NCI-H2081 treated with DMSO at 0.1 percent for 48 hours (cell line): ENCODE measurements at regions not wholly inside any gene's neighbourhood (a gene's known extent, or its start where the extent isn't known, plus 50 kb on each side); places are given as distances from the start of the nearest gene placed in this dataset.

ENCODE experiments used
- DNase-seq: peaks from one replicate; lab custom pipeline; 2025; lab: John Stamatoyannopoulos, UW

DNA sequence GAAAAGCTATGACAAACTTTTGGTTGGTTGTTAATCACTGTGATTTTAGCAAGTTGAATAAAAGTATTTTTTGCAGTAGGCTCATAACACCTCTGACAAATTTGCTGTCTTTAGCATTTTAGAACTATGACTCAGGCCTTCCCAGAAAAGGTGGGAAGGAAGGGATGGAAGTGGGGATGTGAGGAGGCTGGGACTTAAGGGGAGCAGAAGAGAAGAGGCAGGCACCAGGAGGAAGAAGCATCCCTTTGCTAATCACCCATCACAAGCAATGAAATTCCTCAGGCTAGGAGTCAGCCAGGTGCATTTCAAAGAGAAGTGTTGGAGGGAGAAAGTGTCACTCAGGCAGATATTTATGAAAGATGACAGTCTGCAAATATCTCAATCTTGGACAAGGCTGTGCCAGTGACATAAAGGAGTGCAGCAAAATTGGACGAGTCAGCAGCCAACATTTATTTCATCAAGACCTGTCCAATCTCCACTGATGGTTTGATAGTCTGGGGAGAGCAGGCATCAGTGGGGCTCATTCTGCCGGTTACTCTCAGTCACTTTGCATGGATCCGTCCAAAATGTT lies 337.3 kb upstream of the ARRDC4 start:
- no peak for DNase-seq

DNA sequence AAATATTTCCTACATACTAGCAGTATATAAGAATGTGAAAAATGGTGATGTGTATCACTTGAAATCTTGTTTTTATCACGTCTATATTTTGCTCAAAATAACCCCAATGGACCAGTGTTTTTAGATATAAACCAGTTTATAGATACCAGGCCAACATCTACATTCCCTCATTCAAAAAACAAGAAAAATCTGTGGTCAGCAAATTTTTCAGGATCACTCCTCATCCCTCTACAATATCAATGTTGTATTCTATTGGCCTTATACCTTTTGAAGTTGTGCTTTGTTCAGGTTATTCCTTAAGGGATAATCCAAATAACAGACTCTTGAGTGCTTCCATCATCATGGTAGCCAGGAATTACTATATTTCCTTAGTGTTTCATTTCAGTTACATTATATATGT lies 332.9 kb upstream of the ARRDC4 start:
- DNase-seq, result no peak

DNA sequence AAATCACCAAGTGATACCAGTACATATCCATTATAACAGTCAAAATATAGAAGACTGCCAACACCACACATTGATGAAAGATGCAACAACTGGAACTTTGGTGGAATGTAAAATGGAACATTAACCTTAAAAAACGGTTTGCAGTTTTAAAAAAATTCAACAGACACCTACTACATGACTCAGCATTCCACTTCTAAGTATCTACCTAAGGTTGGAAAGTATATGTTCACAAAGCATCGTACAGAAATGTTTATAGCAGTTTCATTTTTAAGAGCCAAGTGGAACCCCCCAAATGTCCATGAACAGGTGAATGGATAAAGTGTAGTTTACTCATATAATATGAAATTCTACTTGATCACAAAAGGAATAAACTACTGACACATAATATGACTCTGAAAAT lies 314.7 kb upstream of the ARRDC4 start:
- no peak for DNase-seq

DNA sequence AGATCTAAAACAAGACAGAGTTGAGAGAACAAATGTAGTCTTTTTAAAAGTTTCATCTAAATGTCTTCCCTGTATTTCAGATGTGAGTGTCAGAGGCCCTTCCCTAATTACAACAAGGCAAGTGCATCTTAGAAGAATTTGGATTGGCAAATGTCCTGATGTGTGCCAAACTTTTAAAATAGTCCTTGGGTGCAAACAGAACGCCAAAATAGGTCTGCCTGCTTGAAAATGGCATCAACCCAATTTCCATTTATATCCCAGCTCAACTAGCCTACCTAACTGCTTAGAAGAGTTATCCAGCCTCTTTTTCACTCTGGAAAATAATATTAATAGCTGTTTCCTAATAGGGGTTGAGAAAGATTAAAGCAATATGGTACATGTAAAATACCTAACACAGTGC lies 311.8 kb upstream of the ARRDC4 start:
- DNase-seq, result no peak

DNA sequence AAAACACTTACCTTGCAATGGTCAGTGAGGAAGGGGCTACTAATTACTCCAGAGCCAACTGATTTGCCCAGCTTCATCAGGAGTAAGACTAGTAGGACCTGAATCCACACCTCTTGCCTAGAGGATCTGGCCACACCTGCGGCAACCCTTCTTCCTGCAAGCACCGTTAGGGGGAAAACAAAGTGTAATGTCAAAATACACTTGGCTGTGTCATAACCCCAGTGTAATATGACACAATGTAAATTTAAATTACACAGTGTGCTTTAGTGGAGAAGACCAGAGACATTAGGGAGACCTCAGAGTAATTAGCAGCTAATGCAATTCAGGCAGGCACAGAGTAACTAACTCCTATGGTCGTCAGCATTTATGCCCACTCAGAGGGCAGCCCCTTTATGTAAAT lies 308.5 kb upstream of the ARRDC4 start:
- DNase-seq, result peak; percentile 88

DNA sequence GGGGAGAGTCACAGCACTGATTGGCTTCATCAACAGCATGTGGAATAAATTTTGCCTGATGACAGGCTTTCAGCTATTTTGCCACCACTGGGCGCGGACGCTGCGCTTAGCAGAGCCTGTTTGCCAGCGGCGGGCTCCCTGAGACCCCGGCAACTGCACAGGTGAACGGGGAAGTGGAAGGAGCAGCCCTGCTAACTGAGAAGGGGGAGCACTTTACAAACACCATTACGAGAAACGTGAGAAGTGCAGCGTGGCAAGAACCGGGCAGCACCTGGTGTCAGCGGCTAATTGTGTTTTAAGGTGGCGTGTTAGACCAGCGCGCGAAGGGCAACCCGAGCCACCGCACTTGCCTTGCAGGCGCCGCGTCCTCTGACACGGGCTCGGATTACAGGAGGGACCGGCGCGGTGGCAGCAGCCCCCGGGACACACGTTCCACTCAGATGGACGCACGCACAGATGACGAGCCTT lies 307.8 kb upstream of the ARRDC4 start:
- DNase-seq, result peak; percentile 71

DNA sequence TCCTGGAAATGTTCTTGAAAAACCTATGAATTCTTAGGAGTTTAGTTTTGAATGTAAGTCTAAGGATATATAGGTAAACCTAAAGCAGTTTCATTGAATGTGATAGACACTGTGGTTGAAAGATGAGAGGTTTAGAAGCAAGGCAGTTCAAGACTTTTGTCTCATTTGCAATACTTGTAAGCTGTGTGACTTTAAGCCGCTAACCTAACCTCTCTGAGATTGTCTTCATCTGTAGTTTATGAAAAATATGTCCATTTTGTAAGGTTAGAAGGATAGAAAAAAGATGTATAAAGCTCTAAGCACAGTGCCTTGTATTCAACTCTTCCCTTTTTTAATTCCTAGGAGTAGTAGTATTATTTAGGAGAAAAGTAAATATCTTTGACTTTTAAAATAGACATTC lies 306.6 kb upstream of the ARRDC4 start:
- DNase-seq, result no peak

DNA sequence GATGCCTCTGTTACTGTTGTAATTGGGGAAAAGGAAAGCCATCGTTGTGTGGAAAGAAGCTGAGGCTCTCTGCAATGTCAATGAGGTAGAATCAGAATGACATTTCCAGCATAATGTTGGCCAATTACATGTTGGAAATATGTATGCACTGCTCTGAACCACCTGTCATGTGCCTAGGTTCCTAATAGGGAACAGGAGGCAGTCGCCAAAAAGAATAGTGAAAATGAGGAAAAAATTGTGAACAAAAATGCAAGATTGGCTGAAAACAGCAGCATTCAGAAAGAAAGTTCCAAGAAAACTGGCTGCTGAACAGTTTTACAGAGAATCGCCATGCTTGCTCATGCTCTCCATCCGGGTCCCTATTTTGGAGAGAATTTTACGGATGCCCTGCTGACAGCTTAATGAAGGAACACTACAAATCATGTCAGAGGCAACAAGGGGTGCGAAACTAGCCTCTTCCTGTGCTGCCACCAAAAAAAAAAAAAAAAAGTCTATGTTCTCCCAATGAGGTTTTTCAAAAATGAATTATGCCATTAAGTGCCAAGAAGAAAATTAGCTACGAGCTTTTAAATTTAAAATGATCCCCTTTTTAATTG lies 305.9 kb upstream of the ARRDC4 start:
- peak; percentile 70 for DNase-seq

DNA sequence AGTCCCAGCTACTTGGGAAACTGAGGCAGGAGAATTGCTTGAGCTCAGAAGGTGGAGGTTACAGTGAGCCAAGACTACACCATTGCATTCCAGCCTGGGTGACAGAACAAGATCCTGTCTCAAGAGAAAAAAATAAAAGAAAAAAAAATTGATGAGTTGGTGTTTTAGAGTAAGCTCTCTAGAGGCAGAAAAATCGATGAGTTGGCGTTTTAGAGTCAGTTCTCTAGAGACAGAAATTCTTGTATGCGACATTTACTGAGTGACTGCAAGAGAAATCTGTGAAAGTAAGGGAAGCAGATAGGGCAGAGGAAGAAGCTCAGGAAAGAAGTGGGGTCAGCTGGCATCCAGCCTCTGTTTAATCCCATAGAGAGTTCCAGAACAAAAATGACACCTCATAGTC lies 298.7 kb upstream of the ARRDC4 start:
- DNase-seq, result no peak

DNA sequence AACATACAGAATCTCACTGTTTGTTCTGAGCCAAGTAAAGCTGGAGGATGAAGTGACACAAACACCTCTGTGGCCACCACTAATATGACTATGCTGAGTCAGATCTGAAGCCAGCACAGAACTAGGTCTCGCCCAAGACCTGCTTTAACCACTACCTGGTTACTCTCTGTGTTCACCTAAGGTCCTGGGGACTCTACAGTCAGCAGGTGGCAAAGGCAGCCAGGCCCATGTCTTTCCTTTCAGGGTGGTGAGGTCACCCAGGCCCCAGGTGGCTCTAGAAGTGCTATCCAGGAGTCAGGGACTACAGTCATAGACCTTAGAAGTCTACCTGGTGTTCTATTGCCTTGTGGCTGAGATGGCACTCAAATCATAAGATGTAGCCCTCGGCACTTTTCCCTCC lies 287.9 kb upstream of the ARRDC4 start:
- DNase-seq, result no peak

DNA sequence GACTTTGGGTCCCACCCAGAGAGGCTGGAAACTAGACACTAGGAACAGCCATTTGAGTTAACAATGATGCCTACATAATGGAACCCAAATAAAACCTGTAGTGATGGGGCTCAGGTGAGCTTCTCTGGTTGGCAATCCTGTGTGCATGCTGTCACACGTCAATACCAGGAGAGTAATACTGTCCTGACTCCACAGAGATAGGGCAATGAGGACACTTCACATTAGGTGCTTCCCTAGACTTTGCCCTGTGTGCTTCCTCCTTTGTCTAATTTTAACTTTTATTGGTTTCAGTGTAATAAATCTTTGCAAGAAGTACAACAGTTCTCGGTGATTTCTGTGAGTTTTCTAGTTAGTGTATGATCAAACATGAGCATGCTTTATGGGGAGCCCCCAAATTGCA lies 281.8 kb upstream of the ARRDC4 start:
- DNase-seq, result no peak

DNA sequence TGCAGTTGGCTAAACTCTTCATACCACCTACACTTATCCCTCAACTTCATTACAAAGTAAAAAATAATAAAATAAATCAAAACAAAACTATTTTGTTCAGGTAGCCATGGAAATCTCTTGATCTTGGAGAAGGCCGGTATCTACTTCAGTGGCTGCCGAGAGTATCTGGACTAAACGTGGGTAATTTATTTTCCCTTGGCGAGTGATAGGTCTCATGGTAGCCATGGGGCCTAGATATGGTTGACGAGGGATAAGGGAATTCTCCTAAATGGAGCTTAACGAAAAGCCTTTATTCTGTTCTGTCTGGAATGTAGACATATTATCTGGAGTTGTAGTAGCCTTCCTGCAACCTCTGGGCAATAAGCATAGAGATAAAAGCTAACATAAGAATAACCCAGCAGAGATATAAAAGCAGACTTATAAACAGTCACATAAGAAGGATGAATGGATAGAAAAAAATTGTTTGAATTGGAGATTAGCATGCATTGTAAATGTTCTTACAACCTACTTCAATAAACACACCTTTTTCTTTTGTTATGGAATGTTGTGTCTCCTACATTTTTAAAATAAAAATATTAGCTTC lies 281.3 kb upstream of the ARRDC4 start:
- DNase-seq, result no peak

DNA sequence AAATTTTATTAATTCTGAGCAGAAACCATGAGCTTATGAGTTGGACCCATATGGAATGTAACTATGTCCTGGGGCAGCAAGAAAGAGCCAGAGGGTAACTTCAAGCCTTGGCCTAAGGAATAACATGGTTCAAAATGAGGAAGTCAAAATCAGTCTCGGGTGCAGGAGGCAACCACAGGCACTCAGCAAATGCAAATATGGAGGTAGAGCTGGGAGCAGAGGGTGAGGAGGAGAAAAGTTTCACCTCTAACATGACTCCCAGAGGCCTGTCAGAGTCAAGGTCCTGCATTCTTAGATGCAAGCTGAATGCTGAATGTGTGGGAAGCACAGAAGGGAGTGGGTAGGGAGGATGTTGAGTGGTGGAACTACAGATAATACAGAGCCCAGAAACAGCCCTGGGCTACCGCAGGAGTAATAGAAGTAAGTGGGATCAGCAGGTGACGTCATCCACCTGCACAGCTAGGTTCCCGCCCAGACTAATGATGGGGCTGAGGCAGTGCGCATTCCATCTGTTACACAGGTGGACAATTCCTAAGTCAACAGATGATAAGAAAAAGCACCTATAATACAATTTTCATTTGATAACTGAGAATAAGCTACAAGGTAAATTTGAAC lies 279.8 kb upstream of the ARRDC4 start:
- DNase-seq, result no peak

DNA sequence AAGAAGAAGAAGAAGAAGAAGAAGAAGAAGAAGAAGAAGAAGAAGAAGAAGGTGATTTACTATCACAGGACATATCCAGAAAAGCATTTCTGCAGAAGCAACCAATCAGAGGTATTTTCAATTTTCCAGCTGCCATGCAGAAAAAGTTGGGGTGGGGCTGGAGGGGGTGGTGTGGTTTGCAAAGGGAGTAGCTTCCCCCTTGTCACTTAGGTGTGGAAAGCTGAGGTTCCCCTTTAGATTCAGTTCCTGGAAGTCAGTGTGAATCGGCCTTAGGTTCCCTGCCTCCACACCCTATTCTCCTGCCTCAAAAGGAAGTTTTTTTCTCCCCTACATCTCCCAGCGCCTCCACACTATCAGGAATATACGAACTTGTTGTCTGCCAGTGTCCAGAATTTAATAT lies 276.7 kb upstream of the ARRDC4 start:
- DNase-seq, result no peak

DNA sequence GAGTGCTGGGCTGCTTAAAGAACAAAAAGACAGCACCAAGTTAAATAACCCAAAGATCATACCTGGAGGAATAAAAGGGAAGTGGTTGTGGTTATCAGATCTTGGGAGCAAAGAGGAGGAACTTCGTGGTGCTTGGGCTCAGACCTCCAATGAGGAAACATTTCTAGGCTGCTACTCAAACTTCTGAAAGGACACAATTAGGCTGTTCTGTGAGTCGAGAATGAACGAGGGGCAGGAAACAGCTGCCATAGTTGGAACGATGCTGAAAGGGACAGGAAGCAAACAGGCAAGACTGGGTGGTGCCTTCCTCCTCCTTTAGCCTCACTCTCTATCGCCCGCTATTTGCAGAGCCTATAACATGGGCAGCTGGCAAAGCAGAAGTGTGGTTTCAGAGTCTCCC lies 276.3 kb upstream of the ARRDC4 start:
- DNase-seq, result peak; percentile 43

DNA sequence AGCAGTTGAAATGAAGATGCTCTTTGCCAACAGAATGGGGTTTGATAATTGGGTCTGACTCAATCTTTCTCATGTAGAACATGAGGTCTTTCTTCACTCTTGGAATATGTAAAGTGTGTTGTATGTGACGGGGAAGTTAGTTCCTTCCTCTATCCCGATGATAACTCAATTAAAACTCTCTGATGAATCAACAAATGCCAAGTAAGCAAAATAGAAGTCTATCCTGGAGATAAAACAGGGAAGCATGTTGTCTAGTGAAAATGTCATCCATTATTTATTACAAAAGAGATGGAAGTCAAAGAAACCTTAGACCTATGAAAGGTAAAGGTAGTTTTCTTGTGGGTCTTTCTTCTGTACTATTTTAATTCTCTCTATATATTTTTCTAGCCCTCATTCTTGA lies 274.2 kb upstream of the ARRDC4 start:
- no peak for DNase-seq

DNA sequence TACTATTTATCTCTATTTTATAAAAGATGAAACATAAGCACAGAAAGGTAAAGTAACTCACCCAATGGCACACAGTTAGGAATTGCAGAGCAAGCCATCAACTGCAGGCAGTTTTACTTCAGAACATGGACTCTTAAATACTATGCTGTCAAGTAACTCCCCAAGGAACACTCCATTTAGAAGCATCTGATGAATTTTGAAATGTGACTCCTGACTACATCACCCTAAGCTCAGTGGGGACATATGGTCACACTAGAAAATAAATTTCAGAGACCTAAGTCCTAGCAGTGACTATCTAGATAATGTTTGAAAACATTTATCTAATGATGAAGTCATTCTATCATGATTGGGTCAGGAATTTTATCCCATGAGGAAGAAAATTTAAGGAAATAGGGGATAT lies 272.8 kb upstream of the ARRDC4 start:
- no peak for DNase-seq

DNA sequence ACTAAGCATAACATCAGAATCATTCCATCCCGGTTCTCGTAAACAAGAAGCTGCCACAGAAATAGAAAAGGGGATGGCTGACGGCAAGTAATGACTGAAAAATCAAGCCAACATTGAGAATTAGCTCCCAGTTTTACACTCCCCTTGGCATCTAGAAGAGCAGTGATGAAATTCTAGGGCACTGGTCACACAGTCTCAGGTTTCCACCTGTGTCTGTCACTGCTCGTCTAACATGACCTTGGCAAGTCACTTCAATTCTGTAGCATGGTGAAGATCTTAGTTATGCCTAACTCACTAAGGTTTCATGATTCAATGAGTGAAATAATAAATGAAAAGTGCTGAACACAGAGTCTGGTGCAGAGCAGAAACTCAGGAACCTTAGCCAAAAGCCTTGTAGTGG lies 272.3 kb upstream of the ARRDC4 start:
- no peak for DNase-seq

DNA sequence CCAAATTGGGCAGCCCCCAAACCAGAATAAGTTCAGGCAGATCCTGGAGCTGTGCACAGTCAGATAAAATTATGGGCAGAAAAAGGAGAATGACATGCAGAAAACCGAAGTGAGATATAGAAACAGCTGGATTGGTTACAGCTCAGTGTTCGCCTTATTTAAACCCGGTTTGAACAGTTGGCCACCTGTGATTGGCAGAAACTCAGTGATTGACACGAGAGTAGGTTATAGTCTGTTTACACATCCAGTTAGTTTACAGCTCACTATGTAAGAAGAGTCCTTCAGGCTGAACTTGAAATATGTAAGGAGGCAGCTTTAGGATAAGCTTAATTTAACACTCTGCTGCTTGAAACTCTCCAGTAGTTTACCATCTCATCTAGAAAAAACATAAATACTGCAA lies 271.6 kb upstream of the ARRDC4 start:
- DNase-seq, result no peak

DNA sequence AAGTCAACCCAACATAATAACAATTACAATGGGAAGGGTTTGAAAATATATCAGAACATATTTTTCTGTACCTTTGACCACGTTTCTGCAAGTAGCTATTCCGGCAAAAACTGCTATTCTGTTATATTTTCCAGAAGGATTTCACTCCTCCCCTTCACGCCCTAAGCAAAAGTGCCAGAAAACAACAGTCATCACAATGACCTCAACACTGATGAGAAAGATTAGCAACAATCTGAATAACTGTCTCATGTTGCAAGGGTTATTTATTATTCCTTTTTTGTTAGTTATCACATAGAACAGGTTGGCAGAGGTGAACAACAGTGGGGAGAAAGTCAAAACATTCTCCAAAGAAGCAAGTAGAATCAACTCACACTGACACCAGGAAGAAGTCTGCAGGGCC lies 269.4 kb upstream of the ARRDC4 start:
- no peak for DNase-seq

DNA sequence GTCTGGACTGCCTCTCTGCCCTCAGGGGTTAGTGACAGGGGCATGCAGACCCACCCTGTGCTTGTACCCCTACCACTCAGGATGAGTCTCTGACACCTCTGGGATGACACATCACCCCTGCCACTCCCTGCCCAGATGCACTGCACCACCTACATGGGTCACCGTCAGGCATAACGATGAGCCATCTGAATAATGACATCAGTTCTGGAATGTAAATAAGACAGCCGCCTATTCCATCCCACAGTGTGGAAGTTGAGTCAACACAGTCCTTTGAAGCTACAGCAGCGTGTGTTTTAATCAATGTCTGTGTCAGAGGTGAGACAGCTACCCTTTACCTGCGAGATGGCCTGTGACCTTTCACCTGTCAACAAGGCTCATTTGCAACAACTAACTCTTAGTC lies 268.7 kb upstream of the ARRDC4 start:
- no peak for DNase-seq

DNA sequence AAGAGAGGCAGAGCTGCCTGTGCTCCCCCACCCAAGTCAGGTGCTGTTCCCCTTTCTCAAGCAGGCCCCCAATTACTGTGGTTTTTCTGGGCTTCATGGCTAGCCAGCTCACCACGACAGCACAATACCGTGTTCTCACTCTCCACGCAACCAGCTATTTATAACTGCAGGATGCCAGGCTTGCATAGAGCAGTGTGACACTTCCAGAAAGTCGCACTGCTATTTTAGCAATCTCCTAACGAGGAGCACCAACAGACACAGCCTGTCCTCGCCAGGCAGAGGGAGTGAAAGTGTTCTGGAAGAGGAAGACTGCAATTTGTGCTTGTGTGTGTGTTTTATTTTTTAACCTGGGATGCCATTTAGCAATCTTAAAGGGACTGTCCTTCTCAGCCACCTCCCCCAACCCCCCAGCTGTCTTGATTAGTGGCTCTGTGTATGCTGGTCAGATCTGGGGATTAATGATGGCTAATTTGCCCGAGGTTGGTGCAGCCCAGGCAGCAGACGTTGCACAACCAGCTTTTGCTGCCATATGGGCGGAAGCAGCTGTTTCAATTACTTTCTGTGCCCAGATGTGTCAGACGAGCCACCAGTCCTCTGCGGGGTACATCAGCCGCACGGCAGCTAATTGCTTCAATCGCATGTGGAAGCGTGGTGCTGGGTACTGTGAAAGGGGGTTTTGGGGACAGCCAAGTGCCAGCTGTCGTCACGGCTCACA lies 268.0 kb upstream of the ARRDC4 start:
- peak; percentile 74 for DNase-seq

DNA sequence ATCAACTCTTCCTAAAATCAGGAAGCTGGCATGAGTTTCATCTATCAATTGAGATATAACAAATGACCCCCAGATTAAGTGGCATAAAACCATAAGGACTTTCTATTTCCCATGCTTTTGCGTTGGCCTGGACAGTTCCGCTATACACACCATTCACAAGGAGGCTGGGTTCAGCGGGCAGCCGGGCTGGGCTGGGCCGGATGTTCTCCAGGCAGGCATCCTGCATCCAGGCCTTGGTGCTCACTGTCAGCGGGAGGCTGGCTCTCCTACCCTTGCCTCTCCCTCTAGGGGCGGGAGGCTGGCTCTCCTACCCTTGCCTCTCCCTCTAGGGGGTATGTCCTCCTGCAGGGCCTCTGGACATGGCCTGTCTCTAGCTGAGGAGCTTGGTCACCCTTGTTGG lies 266.0 kb upstream of the ARRDC4 start:
- DNase-seq, result no peak
